GM23338 (cell line): ENCODE measurements at regions not wholly inside any gene's neighbourhood (a gene's known extent, or its start where the extent isn't known, plus 50 kb on each side); places are given as distances from the start of the nearest gene placed in this dataset.

ENCODE experiments used
- ATAC-seq: fragments of 200-7000 bp; cut with Tn5 transposase; 3 replicates; pipeline ENCODE4 v1.9.1; 2020
- DNase-seq: peaks from one replicate; pipeline ENCODE4 v3.0.0-alpha.2; 2015; ENCODE audit warnings: low spot score
- H2AFZ ChIP-seq: fragments of 200-600 bp; sonication (generic); 2 replicates; pipeline ENCODE4 v1.8.0; 2016; ENCODE audit warnings: antibody characterized with exemption, mild to moderate bottlenecking, moderate library complexity
- H3F3A ChIP-seq: fragments of 200-600 bp; sonication (generic); replicated peaks from 2 replicates; pipeline ENCODE4 v1.8.0; 2017; ENCODE audit warnings: antibody characterized with exemption, mixed run types, low read depth
- H3K27ac ChIP-seq: fragments of 200-600 bp; sonication (generic); 2 replicates; pipeline ENCODE4 v1.6.1; 2016; ENCODE audit warnings: low read depth
- H3K27me3 ChIP-seq: fragments of 200-600 bp; sonication (generic); 2 replicates; pipeline ENCODE4 v1.8.0; 2016; ENCODE audit warnings: mild to moderate bottlenecking, mixed run types, moderate library complexity; ENCODE audit not compliant: insufficient read depth
- H3K36me3 ChIP-seq: fragments of 200-600 bp; sonication (generic); 2 replicates; pipeline ENCODE4 v1.8.0; 2016; ENCODE audit warnings: mild to moderate bottlenecking; ENCODE audit not compliant: insufficient read depth
- H3K4me1 ChIP-seq: fragments of 200-600 bp; sonication (generic); 2 replicates; pipeline ENCODE4 v1.8.0; 2016; ENCODE audit warnings: mild to moderate bottlenecking, moderate library complexity; ENCODE audit not compliant: insufficient read depth
- H3K4me2 ChIP-seq: fragments of 200-600 bp; sonication (generic); 2 replicates; pipeline ENCODE4 v1.7.1; 2017; ENCODE audit warnings: mixed run types
- H3K4me3 ChIP-seq: fragments of 200-600 bp; sonication (generic); 2 replicates; pipeline ENCODE4 v1.6.1; 2016; ENCODE audit warnings: mixed run types
- H3K79me2 ChIP-seq: fragments of 200-600 bp; sonication (generic); replicated peaks from 2 replicates; pipeline ENCODE4 v1.8.0; 2017; ENCODE audit warnings: mild to moderate bottlenecking; ENCODE audit not compliant: insufficient read depth
- H3K9me2 ChIP-seq: fragments of 200-600 bp; sonication (generic); 2 replicates; pipeline ENCODE4 v1.8.0; 2017; ENCODE audit not compliant: insufficient read depth
- H4K20me1 ChIP-seq: fragments of 200-600 bp; sonication (generic); replicated peaks from 2 replicates; pipeline ENCODE4 v1.8.0; 2017; ENCODE audit warnings: mild to moderate bottlenecking; ENCODE audit not compliant: insufficient read depth
- H3K27ac Mint-ChIP-seq: 2 replicates; pipeline ENCODE4 v1.8.0; 2020; ENCODE audit warnings: inconsistent platforms, mild to moderate bottlenecking, moderate library complexity, mixed read lengths
- H3K27me3 Mint-ChIP-seq: 3 replicates; pipeline ENCODE4 v1.8.0; 2022; ENCODE audit warnings: low read depth, mild to moderate bottlenecking, moderate library complexity, mixed read lengths, inconsistent platforms; ENCODE audit not compliant: insufficient read depth, poor library complexity
- H3K36me3 Mint-ChIP-seq: 3 replicates; pipeline ENCODE4 v1.8.0; 2021; ENCODE audit warnings: low read depth, mild to moderate bottlenecking, inconsistent platforms, moderate library complexity, mixed read lengths
- H3K4me1 Mint-ChIP-seq: 3 replicates; pipeline ENCODE4 v1.8.0; 2020; ENCODE audit warnings: mild to moderate bottlenecking, inconsistent platforms, mixed read lengths
- H3K4me3 Mint-ChIP-seq: 3 replicates; pipeline ENCODE4 v1.8.0; 2021; ENCODE audit warnings: moderate library complexity, mild to moderate bottlenecking, inconsistent platforms, mixed read lengths
- H3K9me3 Mint-ChIP-seq: 3 replicates; pipeline ENCODE4 v1.8.0; 2020; ENCODE audit warnings: moderate library complexity, mild to moderate bottlenecking, inconsistent platforms, mixed read lengths
- CREB1 ChIP-seq: fragments of 250-450 bp; sonication (Bioruptor Pico); IDR thresholded peaks from 2 replicates; pipeline ENCODE4 v1.5.0; 2020; ENCODE audit warnings: low read depth, mild to moderate bottlenecking, moderate library complexity
- CTCF ChIP-seq, 2 experiments: fragments of 200-600 bp in 1 of 2; sonication (generic) in 1 of 2; conservative IDR thresholded peaks; 2 replicates each; pipeline versions ENCODE4 v1.5.1 to v1.6.1; 2016 to 2017; ENCODE audit warnings: antibody characterized with exemption in 2 of 2, low read depth in 2 of 2, mild to moderate bottlenecking in 2 of 2, moderate library complexity in 1 of 2
- ETS1 ChIP-seq: IDR thresholded peaks from 2 replicates; pipeline ENCODE4 v1.6.1; 2016; ENCODE audit warnings: antibody characterized with exemption
- EZH2 ChIP-seq: fragments of 200-600 bp; sonication (generic); IDR thresholded peaks from one replicate; pipeline ENCODE4 v1.8.0; 2017; ENCODE audit warnings: antibody characterized with exemption, mild to moderate bottlenecking, low read depth; ENCODE audit not compliant: unreplicated experiment
- EZH2phosphoT487 ChIP-seq: fragments of 200-600 bp; sonication (generic); IDR thresholded peaks from one replicate; pipeline ENCODE4 v1.8.1; 2018; ENCODE audit warnings: antibody characterized with exemption; ENCODE audit not compliant: unreplicated experiment
- JUNB ChIP-seq: IDR thresholded peaks from one replicate; pipeline ENCODE4 v1.6.1; 2016; ENCODE audit warnings: antibody characterized with exemption; ENCODE audit not compliant: unreplicated experiment
- NANOG ChIP-seq: IDR thresholded peaks from 2 replicates; pipeline ENCODE4 v1.6.1; 2016; ENCODE audit warnings: antibody characterized with exemption, borderline replicate concordance
- POLR2AphosphoS5 ChIP-seq: IDR thresholded peaks from 2 replicates; pipeline ENCODE4 v1.6.1; 2016; ENCODE audit warnings: antibody characterized with exemption, low read depth
- REST ChIP-seq: IDR thresholded peaks from one replicate; pipeline ENCODE4 v1.6.1; 2018; ENCODE audit warnings: antibody characterized with exemption; ENCODE audit not compliant: unreplicated experiment
- STAT1 ChIP-seq: IDR thresholded peaks from one replicate; pipeline ENCODE4 v1.6.1; 2016; ENCODE audit warnings: antibody characterized with exemption; ENCODE audit not compliant: unreplicated experiment
- ZNF114 ChIP-seq: fragments of 250-450 bp; sonication (Bioruptor Pico); IDR thresholded peaks from 2 replicates; pipeline ENCODE4 v1.5.0; 2020; ENCODE audit warnings: mild to moderate bottlenecking, moderate library complexity
- ZNF331 ChIP-seq: fragments of 250-450 bp; sonication (Bioruptor Pico); IDR thresholded peaks from 2 replicates; pipeline ENCODE4 v1.5.0; 2020; ENCODE audit warnings: low read depth, mild to moderate bottlenecking, moderate library complexity
- ZNF462 ChIP-seq: fragments of 250-450 bp; sonication (Bioruptor Pico); IDR thresholded peaks from 2 replicates; pipeline ENCODE4 v1.5.0; 2020; ENCODE audit warnings: mild to moderate bottlenecking, moderate library complexity

GRCh38 chr6:121603486-121603885, 168.0 kb downstream of the GJA1 start:
- Mint-ChIP-seq H3K36me3 (no peaks in the 10 kb centered on the region), H3K27ac (no peak overlapping the region), H3K27me3 (no peaks in the 10 kb centered on the region), H3K4me3 (no peak overlapping the region), H3K4me1 (no peaks in the 10 kb centered on the region), H3K9me3 (no peaks in the 10 kb centered on the region)
- Histone ChIP-seq H3K27me3 (no peaks in the 10 kb centered on the region), H3K4me2 (no peak overlapping the region), H3K27ac (no peak overlapping the region), H3K36me3 (no peaks in the 10 kb centered on the region), H3K79me2 (no peaks in the 10 kb centered on the region), H4K20me1 (no peaks in the 10 kb centered on the region), H3K9me2 (no peaks in the 10 kb centered on the region), H3K4me3 (no peak overlapping the region), H3F3A (no peaks in the 10 kb centered on the region), H3K4me1 (no peaks in the 10 kb centered on the region), H2AFZ (no peak overlapping the region)
- no peak for ATAC-seq
- DNase-seq = no peak
- no peak for TF ChIP-seq POLR2AphosphoS5
- TF ChIP-seq EZH2 = no peak
- no peak for TF ChIP-seq ZNF462 (CRISPR knock-in tag)
- no peak for TF ChIP-seq JUNB
- no peak for TF ChIP-seq CREB1 (CRISPR knock-in tag)
- no peak for TF ChIP-seq CTCF (conservative IDR thresholded peaks at IDR 0.05; ENCODE audit: low read depth in 2 of 2)
- no peak for TF ChIP-seq NANOG
- no peak for TF ChIP-seq ZNF331 (CRISPR knock-in tag)
- TF ChIP-seq ETS1 = no peak
- TF ChIP-seq STAT1 = no peak
- no peak for TF ChIP-seq EZH2phosphoT487
- no peak for TF ChIP-seq ZNF114 (CRISPR knock-in tag)
- no peak for TF ChIP-seq REST
